C1 segment of cervical spinal cord (tissue), 14 donors: ENCODE measurements at regions not wholly inside any gene's neighbourhood (a gene's known extent, or its start where the extent isn't known, plus 50 kb on each side); places are given as distances from the start of the nearest gene placed in this dataset.

ENCODE experiments used
- DNase-seq, 14 donors: peaks; one replicate each; lab custom pipeline; 2025; lab: John Stamatoyannopoulos, UW

GRCh38 chrX:4265036-4265435, 551.6 kb upstream of the PRKX start:
- DNase-seq, result no peak

GRCh38 chrX:4263030-4263803, 549.8 kb upstream of the PRKX start:
- no peak for DNase-seq

- no peak for DNase-seq
These were observed 539.6 kb upstream of the PRKX start for GRCh38 chrX:4253092-4253491.

- no peak for DNase-seq
These were observed 536.0 kb upstream of the PRKX start for GRCh38 chrX:4249401-4249800.

- no peak for DNase-seq
These were observed 530.3 kb upstream of the PRKX start for GRCh38 chrX:4243759-4244158.

GRCh38 chrX:4240541-4241194, 527.2 kb upstream of the PRKX start:
- DNase-seq, result no peak

- no peak for DNase-seq
These were observed 526.4 kb upstream of the PRKX start for GRCh38 chrX:4239650-4240540.

- DNase-seq, result no peak
These were observed 525.5 kb upstream of the PRKX start for GRCh38 chrX:4238916-4239315.

GRCh38 chrX:4225086-4225485, 511.6 kb upstream of the PRKX start:
- no peak for DNase-seq

GRCh38 chrX:4206941-4207340, 493.5 kb upstream of the PRKX start:
- DNase-seq, result no peak

- DNase-seq, result no peak
These were observed 484.5 kb upstream of the PRKX start for GRCh38 chrX:4197971-4198370.

- no peak for DNase-seq
These were observed 480.2 kb upstream of the PRKX start for GRCh38 chrX:4193500-4194155.

- no peak for DNase-seq
These were observed 472.9 kb upstream of the PRKX start for GRCh38 chrX:4186331-4186730.

- no peak for DNase-seq
These were observed 471.6 kb upstream of the PRKX start for GRCh38 chrX:4185086-4185485.

GRCh38 chrX:4182408-4182806, 469.0 kb upstream of the PRKX start:
- DNase-seq, result no peak

- no peak for DNase-seq
These were observed 468.4 kb upstream of the PRKX start for GRCh38 chrX:4181782-4182407.

- no peak for DNase-seq
These were observed 465.6 kb upstream of the PRKX start for GRCh38 chrX:4179031-4179430.

- DNase-seq, result no peak
These were observed 461.8 kb upstream of the PRKX start for GRCh38 chrX:4175221-4175620.

GRCh38 chrX:4173743-4174142, 460.3 kb upstream of the PRKX start:
- no peak for DNase-seq

GRCh38 chrX:4151798-4152197, 438.3 kb upstream of the PRKX start:
- no peak for DNase-seq

GRCh38 chrX:4150259-4150658, 436.8 kb upstream of the PRKX start:
- no peak for DNase-seq
